Fibroblast of lung (primary cell): ENCODE measurements at regions not wholly inside any gene's neighbourhood (a gene's known extent, or its start where the extent isn't known, plus 50 kb on each side); places are given as distances from the start of the nearest gene placed in this dataset.

Source experiments
- DNase-seq, 2 donors: peaks; one replicate each; pipeline versions ENCODE4 v3.0.0 to v3.0.0-alpha.2; 2010; ENCODE audit warnings: low read depth in 2 of 2
- H2AFZ ChIP-seq: 2 replicates; pipeline ENCODE4 v1.5.1; 2012; ENCODE audit warnings: low read length, control low read depth, inconsistent platforms
- H3K27ac ChIP-seq: 2 replicates; pipeline ENCODE4 v1.5.1; 2011; ENCODE audit warnings: low read length, control low read depth; ENCODE audit not compliant: insufficient read depth
- H3K27me3 ChIP-seq: 2 replicates; pipeline ENCODE4 v1.5.1; 2011; ENCODE audit warnings: mild to moderate bottlenecking, low read length; ENCODE audit not compliant: control insufficient read depth, insufficient read depth
- H3K36me3 ChIP-seq: 2 replicates; pipeline ENCODE4 v1.5.1; 2011; ENCODE audit warnings: low read length; ENCODE audit not compliant: control insufficient read depth, insufficient read depth
- H3K4me1 ChIP-seq: 2 replicates; pipeline ENCODE4 v1.5.1; 2011; ENCODE audit warnings: low read length; ENCODE audit not compliant: control insufficient read depth, insufficient read depth; ENCODE audit errors: extremely low read depth
- H3K4me2 ChIP-seq: 2 replicates; pipeline ENCODE4 v1.5.1; 2011; ENCODE audit warnings: low read length, control low read depth; ENCODE audit not compliant: insufficient read depth; ENCODE audit errors: extremely low read depth
- H3K4me3 ChIP-seq, 4 experiments: fragments of 200-600 bp in 1 of 4; sonication (generic) in 1 of 4; replicated peaks in 1 of 4; 2 replicates each; pipeline ENCODE4 v1.5.1; 2011 to 2016; ENCODE audit warnings: low read length in 4 of 4, low read depth in 3 of 4, mild to moderate bottlenecking in 3 of 4, control low read depth in 2 of 4, inconsistent platforms in 1 of 4, mixed read lengths in 1 of 4; ENCODE audit not compliant: insufficient read depth in 1 of 4; ENCODE audit errors: control extremely low read depth in 1 of 4
- H3K79me2 ChIP-seq: 2 replicates; pipeline ENCODE4 v1.5.1; 2012; ENCODE audit warnings: mild to moderate bottlenecking, low read length, inconsistent platforms; ENCODE audit not compliant: control insufficient read depth, insufficient read depth
- H3K9ac ChIP-seq: 2 replicates; pipeline ENCODE4 v1.5.1; 2011; ENCODE audit warnings: mild to moderate bottlenecking, low read length, control low read depth; ENCODE audit not compliant: insufficient read depth
- H3K9me3 ChIP-seq: 2 replicates; pipeline ENCODE4 v1.5.1; 2012; ENCODE audit warnings: low read depth, low read length; ENCODE audit not compliant: control insufficient read depth, insufficient read depth
- H4K20me1 ChIP-seq: 2 replicates; pipeline ENCODE4 v1.5.1; 2011; ENCODE audit warnings: low read length; ENCODE audit not compliant: control insufficient read depth, insufficient read depth; ENCODE audit errors: extremely low read depth
- EZH2 ChIP-seq: IDR thresholded peaks from 2 replicates; pipeline ENCODE4 v1.5.1; 2012; ENCODE audit warnings: low read length, control low read depth, mild to moderate bottlenecking; ENCODE audit errors: missing control alignments
- TF ChIP-seq, protein P1 (sequence below), 2 donors: IDR thresholded peaks in 1 of 2; conservative IDR thresholded peaks in 1 of 2; 1 replicate in 1 of 2; 2 replicates in 1 of 2; pipeline ENCODE4 v1.5.1; 2011 to 2012; ENCODE audit warnings: low read length in 2 of 2, control low read depth in 1 of 2, inconsistent platforms in 1 of 2, low read depth in 1 of 2, mild to moderate bottlenecking in 1 of 2

DNA sequence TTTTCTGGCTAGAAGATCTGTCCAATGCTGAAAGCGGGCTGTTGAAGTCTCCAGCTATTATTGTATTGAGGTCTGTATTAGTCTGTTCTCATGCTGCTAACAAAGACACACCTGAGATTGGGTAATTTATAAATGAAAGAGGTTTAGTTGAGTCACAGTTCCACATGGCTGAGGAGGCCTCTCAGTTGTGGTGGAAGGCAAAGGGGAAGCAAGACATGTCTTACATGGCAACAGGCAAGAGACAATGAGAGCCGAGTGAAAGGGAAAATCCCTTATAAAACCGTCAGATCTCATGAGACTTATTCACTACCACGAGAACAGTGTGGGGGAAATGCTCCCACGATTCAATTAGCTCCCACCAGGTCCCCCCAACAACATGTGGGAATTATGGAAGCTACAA, 980.4 kb downstream of the SLITRK5 start:
- Histone ChIP-seq H3K9ac (no peak overlapping the region), H2AFZ (no peak overlapping the region), H4K20me1 (no peaks in the 10 kb centered on the region), H3K27me3 (no peaks in the 10 kb centered on the region), H3K4me2 (no peak overlapping the region), H3K79me2 (no peaks in the 10 kb centered on the region), H3K27ac (no peak overlapping the region), H3K36me3 (no peaks in the 10 kb centered on the region), H3K4me3 (no peak overlapping the region), H3K4me1 (no peaks in the 10 kb centered on the region), H3K9me3 (no peaks in the 10 kb centered on the region)
- DNase-seq: no peak
- no peak for TF ChIP-seq EZH2
- TF ChIP-seq, protein P1, sequence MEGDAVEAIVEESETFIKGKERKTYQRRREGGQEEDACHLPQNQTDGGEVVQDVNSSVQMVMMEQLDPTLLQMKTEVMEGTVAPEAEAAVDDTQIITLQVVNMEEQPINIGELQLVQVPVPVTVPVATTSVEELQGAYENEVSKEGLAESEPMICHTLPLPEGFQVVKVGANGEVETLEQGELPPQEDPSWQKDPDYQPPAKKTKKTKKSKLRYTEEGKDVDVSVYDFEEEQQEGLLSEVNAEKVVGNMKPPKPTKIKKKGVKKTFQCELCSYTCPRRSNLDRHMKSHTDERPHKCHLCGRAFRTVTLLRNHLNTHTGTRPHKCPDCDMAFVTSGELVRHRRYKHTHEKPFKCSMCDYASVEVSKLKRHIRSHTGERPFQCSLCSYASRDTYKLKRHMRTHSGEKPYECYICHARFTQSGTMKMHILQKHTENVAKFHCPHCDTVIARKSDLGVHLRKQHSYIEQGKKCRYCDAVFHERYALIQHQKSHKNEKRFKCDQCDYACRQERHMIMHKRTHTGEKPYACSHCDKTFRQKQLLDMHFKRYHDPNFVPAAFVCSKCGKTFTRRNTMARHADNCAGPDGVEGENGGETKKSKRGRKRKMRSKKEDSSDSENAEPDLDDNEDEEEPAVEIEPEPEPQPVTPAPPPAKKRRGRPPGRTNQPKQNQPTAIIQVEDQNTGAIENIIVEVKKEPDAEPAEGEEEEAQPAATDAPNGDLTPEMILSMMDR (conservative IDR thresholded peaks at IDR 0.05 in 1 of 2, IDR thresholded peaks at IDR 0.05 in 1 of 2; ENCODE audit: low read depth in 1 of 2, low read length in 2 of 2): no peak

GRCh38 chr13:88656751-88657150, 985.6 kb downstream of the SLITRK5 start:
- Histone ChIP-seq H3K4me3 (no peak overlapping the region), H3K4me2 (no peak overlapping the region), H4K20me1 (no peaks in the 10 kb centered on the region), H3K9ac (no peak overlapping the region), H3K9me3 (no peaks in the 10 kb centered on the region), H3K36me3 (no peaks in the 10 kb centered on the region), H3K27ac (no peak overlapping the region), H3K4me1 (no peaks in the 10 kb centered on the region), H3K27me3 (no peaks in the 10 kb centered on the region), H2AFZ (no peak overlapping the region), H3K79me2 (no peaks in the 10 kb centered on the region)
- DNase-seq: no peak
- TF ChIP-seq EZH2: no peak
- TF ChIP-seq, protein P1 (conservative IDR thresholded peaks at IDR 0.05 in 1 of 2, IDR thresholded peaks at IDR 0.05 in 1 of 2; ENCODE audit: low read depth in 1 of 2, low read length in 2 of 2): no peak

- no peak overlapping the region for H3K27ac ChIP-seq
- H3K79me2 ChIP-seq: no peaks in the 10 kb centered on the region
- no peaks in the 10 kb centered on the region for H3K27me3 ChIP-seq
- no peaks in the 10 kb centered on the region for H3K4me1 ChIP-seq
- H3K4me3 ChIP-seq: no peak overlapping the region
- no peaks in the 10 kb centered on the region for H3K9me3 ChIP-seq
- DNase-seq: no peak
- no peak overlapping the region for H3K4me2 ChIP-seq
- TF ChIP-seq, protein P1 (conservative IDR thresholded peaks at IDR 0.05 in 1 of 2, IDR thresholded peaks at IDR 0.05 in 1 of 2; ENCODE audit: low read depth in 1 of 2, low read length in 2 of 2): no peak
- no peak for TF ChIP-seq EZH2
- H2AFZ ChIP-seq: no peak overlapping the region
- no peaks in the 10 kb centered on the region for H4K20me1 ChIP-seq
- H3K9ac ChIP-seq: no peak overlapping the region
- no peaks in the 10 kb centered on the region for H3K36me3 ChIP-seq
These were observed 999.3 kb downstream of the SLITRK5 start for GRCh38 chr13:88670509-88670908.
